ENCODE measurements at regions not wholly inside any gene's neighbourhood (a gene's known extent, or its start where the extent isn't known, plus 50 kb on each side); places are given as distances from the start of the nearest gene placed in this dataset.

DNA sequence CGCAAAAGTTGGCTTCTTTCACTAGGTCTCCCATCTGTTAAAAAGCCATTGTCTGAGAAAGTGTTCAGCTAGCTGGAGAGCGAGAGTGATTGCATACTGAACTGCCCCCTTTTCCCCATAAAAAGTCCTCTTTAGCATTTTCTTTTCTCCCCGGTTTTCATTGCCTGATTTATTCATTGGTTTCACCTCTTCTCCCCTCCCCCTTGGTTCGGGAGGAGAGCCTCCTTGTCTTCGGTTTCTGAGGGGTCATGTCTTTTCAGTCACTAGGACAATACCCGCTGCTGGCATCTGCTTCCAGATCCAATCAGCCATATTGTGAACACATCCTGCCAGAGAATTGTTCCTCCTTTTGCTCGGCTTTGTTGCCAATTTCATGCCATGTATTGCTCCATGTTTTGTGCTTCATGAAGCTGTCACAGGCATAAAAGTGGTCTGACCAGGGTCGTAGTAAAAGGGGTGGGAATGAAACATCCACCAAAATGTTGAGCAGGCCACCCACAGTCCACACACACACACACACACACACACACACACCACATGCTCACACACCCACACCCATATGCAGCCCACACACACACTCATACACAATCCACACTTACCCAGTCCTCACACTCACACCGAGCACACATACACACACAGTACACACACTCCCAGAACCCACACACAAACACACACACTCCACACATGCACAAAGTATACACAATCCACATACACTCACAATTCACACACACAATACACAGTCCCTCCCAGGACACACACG, 136.0 kb downstream of the NKX6-1 start:
- TF ChIP-seq, protein P1, sequence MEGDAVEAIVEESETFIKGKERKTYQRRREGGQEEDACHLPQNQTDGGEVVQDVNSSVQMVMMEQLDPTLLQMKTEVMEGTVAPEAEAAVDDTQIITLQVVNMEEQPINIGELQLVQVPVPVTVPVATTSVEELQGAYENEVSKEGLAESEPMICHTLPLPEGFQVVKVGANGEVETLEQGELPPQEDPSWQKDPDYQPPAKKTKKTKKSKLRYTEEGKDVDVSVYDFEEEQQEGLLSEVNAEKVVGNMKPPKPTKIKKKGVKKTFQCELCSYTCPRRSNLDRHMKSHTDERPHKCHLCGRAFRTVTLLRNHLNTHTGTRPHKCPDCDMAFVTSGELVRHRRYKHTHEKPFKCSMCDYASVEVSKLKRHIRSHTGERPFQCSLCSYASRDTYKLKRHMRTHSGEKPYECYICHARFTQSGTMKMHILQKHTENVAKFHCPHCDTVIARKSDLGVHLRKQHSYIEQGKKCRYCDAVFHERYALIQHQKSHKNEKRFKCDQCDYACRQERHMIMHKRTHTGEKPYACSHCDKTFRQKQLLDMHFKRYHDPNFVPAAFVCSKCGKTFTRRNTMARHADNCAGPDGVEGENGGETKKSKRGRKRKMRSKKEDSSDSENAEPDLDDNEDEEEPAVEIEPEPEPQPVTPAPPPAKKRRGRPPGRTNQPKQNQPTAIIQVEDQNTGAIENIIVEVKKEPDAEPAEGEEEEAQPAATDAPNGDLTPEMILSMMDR (conservative IDR thresholded peaks at IDR 0.05; ENCODE audit: low read depth in 2 of 2) = no peak
- TF ChIP-seq, protein P2, sequence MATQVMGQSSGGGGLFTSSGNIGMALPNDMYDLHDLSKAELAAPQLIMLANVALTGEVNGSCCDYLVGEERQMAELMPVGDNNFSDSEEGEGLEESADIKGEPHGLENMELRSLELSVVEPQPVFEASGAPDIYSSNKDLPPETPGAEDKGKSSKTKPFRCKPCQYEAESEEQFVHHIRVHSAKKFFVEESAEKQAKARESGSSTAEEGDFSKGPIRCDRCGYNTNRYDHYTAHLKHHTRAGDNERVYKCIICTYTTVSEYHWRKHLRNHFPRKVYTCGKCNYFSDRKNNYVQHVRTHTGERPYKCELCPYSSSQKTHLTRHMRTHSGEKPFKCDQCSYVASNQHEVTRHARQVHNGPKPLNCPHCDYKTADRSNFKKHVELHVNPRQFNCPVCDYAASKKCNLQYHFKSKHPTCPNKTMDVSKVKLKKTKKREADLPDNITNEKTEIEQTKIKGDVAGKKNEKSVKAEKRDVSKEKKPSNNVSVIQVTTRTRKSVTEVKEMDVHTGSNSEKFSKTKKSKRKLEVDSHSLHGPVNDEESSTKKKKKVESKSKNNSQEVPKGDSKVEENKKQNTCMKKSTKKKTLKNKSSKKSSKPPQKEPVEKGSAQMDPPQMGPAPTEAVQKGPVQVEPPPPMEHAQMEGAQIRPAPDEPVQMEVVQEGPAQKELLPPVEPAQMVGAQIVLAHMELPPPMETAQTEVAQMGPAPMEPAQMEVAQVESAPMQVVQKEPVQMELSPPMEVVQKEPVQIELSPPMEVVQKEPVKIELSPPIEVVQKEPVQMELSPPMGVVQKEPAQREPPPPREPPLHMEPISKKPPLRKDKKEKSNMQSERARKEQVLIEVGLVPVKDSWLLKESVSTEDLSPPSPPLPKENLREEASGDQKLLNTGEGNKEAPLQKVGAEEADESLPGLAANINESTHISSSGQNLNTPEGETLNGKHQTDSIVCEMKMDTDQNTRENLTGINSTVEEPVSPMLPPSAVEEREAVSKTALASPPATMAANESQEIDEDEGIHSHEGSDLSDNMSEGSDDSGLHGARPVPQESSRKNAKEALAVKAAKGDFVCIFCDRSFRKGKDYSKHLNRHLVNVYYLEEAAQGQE (IDR thresholded peaks at IDR 0.05; ENCODE audit: unreplicated experiment) = no peak
- TF ChIP-seq POLR2AphosphoS5 (IDR thresholded peaks at IDR 0.05; ENCODE audit: low read depth) (no peak), EZH2phosphoT487 (IDR thresholded peaks at IDR 0.05; ENCODE audit: unreplicated experiment) (no peak), EZH2 (IDR thresholded peaks at IDR 0.05; ENCODE audit: low read depth, unreplicated experiment) (no peak), JUNB (IDR thresholded peaks at IDR 0.05; ENCODE audit: unreplicated experiment) (no peak), CREB1 (CRISPR knock-in tag; IDR thresholded peaks at IDR 0.05; ENCODE audit: low read depth) (no peak), NANOG (IDR thresholded peaks at IDR 0.05; ENCODE audit: borderline replicate concordance) (no peak), STAT1 (IDR thresholded peaks at IDR 0.05; ENCODE audit: unreplicated experiment) (no peak)
- TF ChIP-seq, protein P3, sequence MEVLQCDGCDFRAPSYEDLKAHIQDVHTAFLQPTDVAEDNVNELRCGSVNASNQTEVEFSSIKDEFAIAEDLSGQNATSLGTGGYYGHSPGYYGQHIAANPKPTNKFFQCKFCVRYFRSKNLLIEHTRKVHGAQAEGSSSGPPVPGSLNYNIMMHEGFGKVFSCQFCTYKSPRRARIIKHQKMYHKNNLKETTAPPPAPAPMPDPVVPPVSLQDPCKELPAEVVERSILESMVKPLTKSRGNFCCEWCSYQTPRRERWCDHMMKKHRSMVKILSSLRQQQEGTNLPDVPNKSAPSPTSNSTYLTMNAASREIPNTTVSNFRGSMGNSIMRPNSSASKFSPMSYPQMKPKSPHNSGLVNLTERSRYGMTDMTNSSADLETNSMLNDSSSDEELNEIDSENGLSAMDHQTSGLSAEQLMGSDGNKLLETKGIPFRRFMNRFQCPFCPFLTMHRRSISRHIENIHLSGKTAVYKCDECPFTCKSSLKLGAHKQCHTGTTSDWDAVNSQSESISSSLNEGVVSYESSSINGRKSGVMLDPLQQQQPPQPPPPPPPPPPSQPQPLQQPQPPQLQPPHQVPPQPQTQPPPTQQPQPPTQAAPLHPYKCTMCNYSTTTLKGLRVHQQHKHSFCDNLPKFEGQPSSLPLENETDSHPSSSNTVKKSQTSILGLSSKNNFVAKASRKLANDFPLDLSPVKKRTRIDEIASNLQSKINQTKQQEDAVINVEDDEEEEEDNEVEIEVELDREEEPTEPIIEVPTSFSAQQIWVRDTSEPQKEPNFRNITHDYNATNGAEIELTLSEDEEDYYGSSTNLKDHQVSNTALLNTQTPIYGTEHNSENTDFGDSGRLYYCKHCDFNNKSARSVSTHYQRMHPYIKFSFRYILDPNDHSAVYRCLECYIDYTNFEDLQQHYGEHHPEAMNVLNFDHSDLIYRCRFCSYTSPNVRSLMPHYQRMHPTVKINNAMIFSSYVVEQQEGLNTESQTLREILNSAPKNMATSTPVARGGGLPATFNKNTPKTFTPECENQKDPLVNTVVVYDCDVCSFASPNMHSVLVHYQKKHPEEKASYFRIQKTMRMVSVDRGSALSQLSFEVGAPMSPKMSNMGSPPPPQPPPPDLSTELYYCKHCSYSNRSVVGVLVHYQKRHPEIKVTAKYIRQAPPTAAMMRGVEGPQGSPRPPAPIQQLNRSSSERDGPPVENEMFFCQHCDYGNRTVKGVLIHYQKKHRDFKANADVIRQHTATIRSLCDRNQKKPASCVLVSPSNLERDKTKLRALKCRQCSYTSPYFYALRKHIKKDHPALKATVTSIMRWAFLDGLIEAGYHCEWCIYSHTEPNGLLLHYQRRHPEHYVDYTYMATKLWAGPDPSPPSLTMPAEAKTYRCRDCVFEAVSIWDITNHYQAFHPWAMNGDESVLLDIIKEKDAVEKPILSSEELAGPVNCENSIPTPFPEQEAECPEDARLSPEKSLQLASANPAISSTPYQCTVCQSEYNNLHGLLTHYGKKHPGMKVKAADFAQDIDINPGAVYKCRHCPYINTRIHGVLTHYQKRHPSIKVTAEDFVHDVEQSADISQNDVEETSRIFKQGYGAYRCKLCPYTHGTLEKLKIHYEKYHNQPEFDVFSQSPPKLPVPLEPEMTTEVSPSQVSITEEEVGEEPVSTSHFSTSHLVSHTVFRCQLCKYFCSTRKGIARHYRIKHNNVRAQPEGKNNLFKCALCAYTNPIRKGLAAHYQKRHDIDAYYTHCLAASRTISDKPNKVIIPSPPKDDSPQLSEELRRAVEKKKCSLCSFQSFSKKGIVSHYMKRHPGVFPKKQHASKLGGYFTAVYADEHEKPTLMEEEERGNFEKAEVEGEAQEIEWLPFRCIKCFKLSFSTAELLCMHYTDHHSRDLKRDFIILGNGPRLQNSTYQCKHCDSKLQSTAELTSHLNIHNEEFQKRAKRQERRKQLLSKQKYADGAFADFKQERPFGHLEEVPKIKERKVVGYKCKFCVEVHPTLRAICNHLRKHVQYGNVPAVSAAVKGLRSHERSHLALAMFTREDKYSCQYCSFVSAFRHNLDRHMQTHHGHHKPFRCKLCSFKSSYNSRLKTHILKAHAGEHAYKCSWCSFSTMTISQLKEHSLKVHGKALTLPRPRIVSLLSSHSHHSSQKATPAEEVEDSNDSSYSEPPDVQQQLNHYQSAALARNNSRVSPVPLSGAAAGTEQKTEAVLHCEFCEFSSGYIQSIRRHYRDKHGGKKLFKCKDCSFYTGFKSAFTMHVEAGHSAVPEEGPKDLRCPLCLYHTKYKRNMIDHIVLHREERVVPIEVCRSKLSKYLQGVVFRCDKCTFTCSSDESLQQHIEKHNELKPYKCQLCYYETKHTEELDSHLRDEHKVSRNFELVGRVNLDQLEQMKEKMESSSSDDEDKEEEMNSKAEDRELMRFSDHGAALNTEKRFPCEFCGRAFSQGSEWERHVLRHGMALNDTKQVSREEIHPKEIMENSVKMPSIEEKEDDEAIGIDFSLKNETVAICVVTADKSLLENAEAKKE (CRISPR knock-in tag; IDR thresholded peaks at IDR 0.05) = no peak

Measured in GM23338 (cell line).